GM10266 (cell line): ENCODE measurements at regions not wholly inside any gene's neighbourhood (a gene's known extent, or its start where the extent isn't known, plus 50 kb on each side); places are given as distances from the start of the nearest gene placed in this dataset.

ENCODE experiments used
- DNase-seq: peaks from one replicate; pipeline ENCODE4 v3.0.0; 2012; ENCODE audit errors: extremely low spot score
- CTCF ChIP-seq: IDR thresholded peaks from 2 replicates; pipeline ENCODE4 v1.5.1; 2012; ENCODE audit warnings: mild to moderate bottlenecking, low read depth; ENCODE audit not compliant: control insufficient read depth, insufficient read depth; ENCODE audit errors: missing control alignments

GRCh38 chr11:119533921-119534736 is 111.2 kb upstream of the THY1 start:
- TF ChIP-seq CTCF, result peak; percentile 72
- DNase-seq, result peak; percentile 66

GRCh38 chr11:119533462-119533861 is 110.5 kb upstream of the THY1 start:
- no peak for TF ChIP-seq CTCF
- DNase-seq, result no peak

GRCh38 chr11:119532551-119532950 is 109.6 kb upstream of the THY1 start:
- no peak for TF ChIP-seq CTCF

GRCh38 chr11:119531623-119532022 is 108.7 kb upstream of the THY1 start:
- DNase-seq, result no peak
- no peak for TF ChIP-seq CTCF

More at GRCh38 chr11:119532551-119532950, 109.6 kb upstream of the THY1 start:
- no peak for DNase-seq

GRCh38 chr11:119531056-119531455 is 108.1 kb upstream of the THY1 start:
- no peak for DNase-seq
- no peak for TF ChIP-seq CTCF

GRCh38 chr11:119530509-119530908 is 107.5 kb upstream of the THY1 start:
- TF ChIP-seq CTCF, result no peak
- DNase-seq, result no peak

- no peak for DNase-seq
- no peak for TF ChIP-seq CTCF
These were observed 107.0 kb upstream of the THY1 start for GRCh38 chr11:119529936-119530335.
